ENCODE measurements at regions not wholly inside any gene's neighbourhood (a gene's known extent, or its start where the extent isn't known, plus 50 kb on each side); places are given as distances from the start of the nearest gene placed in this dataset.

GRCh38 chr2:173657996-173658717 is 303.5 kb downstream of the CDCA7 start:
- Mint-ChIP-seq H3K4me3 (ENCODE audit: unreplicated experiment) (no peak overlapping the region), H3K36me3 (ENCODE audit: low read depth, unreplicated experiment) (no peaks in the 10 kb centered on the region), H3K9me3 (ENCODE audit: unreplicated experiment) (no peaks in the 10 kb centered on the region), H3K4me1 (ENCODE audit: unreplicated experiment) (no peaks in the 10 kb centered on the region), H3K27ac (ENCODE audit: unreplicated experiment) (no peak overlapping the region), H3K27me3 (ENCODE audit: unreplicated experiment) (peaks cover 1% of the 10 kb centered on the region)
- TF ChIP-seq CTCF (IDR thresholded peaks at IDR 0.05; ENCODE audit: unreplicated experiment) = no peak
- no peak for DNase-seq (ENCODE audit: low spot score)

- peaks cover 3% of the 10 kb centered on the region for H3K27me3 Mint-ChIP-seq (ENCODE audit: unreplicated experiment)
- no peaks in the 10 kb centered on the region for H3K4me1 Mint-ChIP-seq (ENCODE audit: unreplicated experiment)
- no peak overlapping the region for H3K27ac Mint-ChIP-seq (ENCODE audit: unreplicated experiment)
- H3K36me3 Mint-ChIP-seq (ENCODE audit: low read depth, unreplicated experiment) = no peaks in the 10 kb centered on the region
- no peak overlapping the region for H3K4me3 Mint-ChIP-seq (ENCODE audit: unreplicated experiment)
- no peak for TF ChIP-seq CTCF (IDR thresholded peaks at IDR 0.05; ENCODE audit: unreplicated experiment)
- H3K9me3 Mint-ChIP-seq (ENCODE audit: unreplicated experiment) = no peaks in the 10 kb centered on the region
- DNase-seq (ENCODE audit: low spot score) = no peak
These were observed 304.3 kb downstream of the CDCA7 start for GRCh38 chr2:173658946-173659371.

DNA sequence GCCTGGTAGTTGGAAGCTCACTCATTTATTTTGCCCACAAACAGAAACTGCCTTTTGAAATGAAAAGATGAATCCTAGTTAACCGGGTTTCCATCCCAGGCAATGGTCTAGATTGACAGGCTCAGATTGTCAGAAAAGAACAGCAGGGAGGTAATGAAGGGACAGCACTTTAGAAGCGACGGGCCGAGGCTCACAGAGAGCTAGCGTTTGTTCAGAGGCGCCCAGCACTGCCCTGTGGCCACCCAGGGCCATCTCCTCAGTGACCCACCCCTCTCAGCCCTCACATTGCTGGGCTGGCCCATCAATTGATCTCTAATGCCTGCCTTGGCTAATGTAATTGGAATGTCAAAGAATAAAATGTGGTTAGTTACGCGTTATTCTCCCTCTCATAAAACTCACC is 304.8 kb downstream of the CDCA7 start:
- H3K36me3 Mint-ChIP-seq (ENCODE audit: low read depth, unreplicated experiment) = no peaks in the 10 kb centered on the region
- no peak overlapping the region for H3K4me3 Mint-ChIP-seq (ENCODE audit: unreplicated experiment)
- DNase-seq (ENCODE audit: low spot score) = no peak
- no peak overlapping the region for H3K27ac Mint-ChIP-seq (ENCODE audit: unreplicated experiment)
- H3K27me3 Mint-ChIP-seq (ENCODE audit: unreplicated experiment) = peaks cover 3% of the 10 kb centered on the region
- TF ChIP-seq CTCF (IDR thresholded peaks at IDR 0.05; ENCODE audit: unreplicated experiment) = no peak
- H3K4me1 Mint-ChIP-seq (ENCODE audit: unreplicated experiment) = no peaks in the 10 kb centered on the region
- H3K9me3 Mint-ChIP-seq (ENCODE audit: unreplicated experiment) = no peaks in the 10 kb centered on the region

DNA sequence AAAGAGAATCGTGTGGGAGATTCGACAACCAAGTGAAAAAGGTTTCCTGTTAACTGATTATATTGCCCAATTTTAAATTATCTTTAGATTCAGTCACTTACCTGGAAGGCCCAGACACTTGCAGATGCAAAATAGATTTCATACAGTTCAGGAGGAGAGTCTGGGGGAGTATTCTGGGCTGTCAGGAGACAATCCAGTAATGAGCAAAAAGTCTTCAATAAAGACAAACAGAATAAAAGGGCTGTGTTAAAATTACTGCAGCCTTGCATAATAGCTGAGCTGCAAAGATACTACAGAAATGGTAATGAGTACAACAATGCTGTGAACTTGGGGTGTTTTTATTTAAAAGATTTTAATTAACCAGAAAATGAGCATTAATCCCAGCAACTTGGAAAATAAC is 303.6 kb downstream of the SP3 start:
- no peak for TF ChIP-seq CTCF (IDR thresholded peaks at IDR 0.05; ENCODE audit: unreplicated experiment)
- Mint-ChIP-seq H3K9me3 (ENCODE audit: unreplicated experiment) (no peaks in the 10 kb centered on the region), H3K27me3 (ENCODE audit: unreplicated experiment) (peaks cover 3% of the 10 kb centered on the region), H3K4me3 (ENCODE audit: unreplicated experiment) (no peak overlapping the region), H3K36me3 (ENCODE audit: low read depth, unreplicated experiment) (no peaks in the 10 kb centered on the region), H3K4me1 (ENCODE audit: unreplicated experiment) (no peaks in the 10 kb centered on the region), H3K27ac (ENCODE audit: unreplicated experiment) (no peak overlapping the region)
- DNase-seq (ENCODE audit: low spot score) = no peak

DNA sequence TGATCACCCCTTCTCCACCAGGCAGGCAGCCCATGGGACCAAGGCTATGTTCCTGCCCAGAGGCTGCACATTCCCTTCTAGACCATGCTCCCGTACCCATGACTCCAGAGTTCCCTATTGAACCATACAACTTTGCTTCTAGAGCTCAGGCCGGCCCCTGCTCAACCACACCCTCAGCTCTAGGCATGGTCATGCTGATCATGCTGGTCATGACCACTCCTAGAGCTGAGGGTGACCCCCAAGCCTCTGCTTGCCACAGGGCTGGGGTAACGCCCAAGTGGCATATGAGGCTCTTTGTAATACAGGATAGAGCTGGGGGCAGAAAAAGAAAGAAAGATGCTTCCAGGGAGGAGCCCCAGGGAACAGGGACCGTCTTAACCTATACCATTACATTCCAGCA is 301.8 kb downstream of the SP3 start:
- peaks cover 1% of the 10 kb centered on the region for H3K27me3 Mint-ChIP-seq (ENCODE audit: unreplicated experiment)
- no peak for TF ChIP-seq CTCF (IDR thresholded peaks at IDR 0.05; ENCODE audit: unreplicated experiment)
- no peaks in the 10 kb centered on the region for H3K4me1 Mint-ChIP-seq (ENCODE audit: unreplicated experiment)
- H3K27ac Mint-ChIP-seq (ENCODE audit: unreplicated experiment) = no peak overlapping the region
- DNase-seq (ENCODE audit: low spot score) = no peak
- H3K9me3 Mint-ChIP-seq (ENCODE audit: unreplicated experiment) = no peaks in the 10 kb centered on the region
- H3K4me3 Mint-ChIP-seq (ENCODE audit: unreplicated experiment) = no peak overlapping the region
- no peaks in the 10 kb centered on the region for H3K36me3 Mint-ChIP-seq (ENCODE audit: low read depth, unreplicated experiment)

All from endothelial cell (in vitro differentiated cells).